Epithelial cell of proximal tubule (primary cell): ENCODE measurements at regions not wholly inside any gene's neighbourhood (a gene's known extent, or its start where the extent isn't known, plus 50 kb on each side); places are given as distances from the start of the nearest gene placed in this dataset.

Source experiments
- DNase-seq: peaks from one replicate; pipeline ENCODE4 v3.0.0-alpha.2; 2011; ENCODE audit warnings: low read depth
- H3K4me3 ChIP-seq: 2 replicates; pipeline ENCODE4 v1.5.1; 2011; ENCODE audit warnings: low read depth, mild to moderate bottlenecking, low read length
- TF ChIP-seq, protein P1 (sequence below): conservative IDR thresholded peaks from 2 replicates; pipeline ENCODE4 v1.5.1; 2012; ENCODE audit warnings: low read depth, mild to moderate bottlenecking, low read length

DNA sequence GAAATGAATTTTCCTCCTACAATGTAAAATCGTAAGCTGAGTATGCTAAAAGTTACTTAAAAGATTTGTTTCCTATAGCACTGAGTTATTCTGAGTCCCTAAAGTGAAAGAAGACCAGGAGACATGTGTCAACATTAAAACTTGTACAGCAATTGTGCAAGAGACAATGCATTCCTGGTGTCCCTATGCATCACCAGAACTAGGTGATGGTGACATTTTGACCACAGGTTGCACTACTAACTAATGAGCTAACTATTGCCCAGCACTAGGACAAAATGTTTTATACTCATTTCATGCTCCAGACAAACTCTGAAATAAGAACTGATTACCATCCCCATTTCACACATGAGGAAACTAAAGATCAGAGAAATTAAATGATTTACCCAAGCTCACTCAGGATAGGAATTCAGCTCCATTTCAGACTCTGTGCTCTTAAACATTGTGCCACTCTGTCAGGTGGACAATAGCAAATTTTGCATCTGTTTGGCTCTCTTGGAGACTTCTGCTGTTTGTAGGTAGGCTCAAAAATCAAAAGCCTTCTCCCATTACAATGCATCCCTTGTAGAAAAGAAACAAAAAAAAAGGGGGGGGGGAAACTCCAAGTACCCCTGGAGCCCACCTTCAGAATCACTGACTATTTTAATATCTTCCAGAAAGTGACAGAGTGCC is 269.2 kb downstream of the ACTL7B start:
- DNase-seq: peak; percentile 25
- TF ChIP-seq, protein P1, sequence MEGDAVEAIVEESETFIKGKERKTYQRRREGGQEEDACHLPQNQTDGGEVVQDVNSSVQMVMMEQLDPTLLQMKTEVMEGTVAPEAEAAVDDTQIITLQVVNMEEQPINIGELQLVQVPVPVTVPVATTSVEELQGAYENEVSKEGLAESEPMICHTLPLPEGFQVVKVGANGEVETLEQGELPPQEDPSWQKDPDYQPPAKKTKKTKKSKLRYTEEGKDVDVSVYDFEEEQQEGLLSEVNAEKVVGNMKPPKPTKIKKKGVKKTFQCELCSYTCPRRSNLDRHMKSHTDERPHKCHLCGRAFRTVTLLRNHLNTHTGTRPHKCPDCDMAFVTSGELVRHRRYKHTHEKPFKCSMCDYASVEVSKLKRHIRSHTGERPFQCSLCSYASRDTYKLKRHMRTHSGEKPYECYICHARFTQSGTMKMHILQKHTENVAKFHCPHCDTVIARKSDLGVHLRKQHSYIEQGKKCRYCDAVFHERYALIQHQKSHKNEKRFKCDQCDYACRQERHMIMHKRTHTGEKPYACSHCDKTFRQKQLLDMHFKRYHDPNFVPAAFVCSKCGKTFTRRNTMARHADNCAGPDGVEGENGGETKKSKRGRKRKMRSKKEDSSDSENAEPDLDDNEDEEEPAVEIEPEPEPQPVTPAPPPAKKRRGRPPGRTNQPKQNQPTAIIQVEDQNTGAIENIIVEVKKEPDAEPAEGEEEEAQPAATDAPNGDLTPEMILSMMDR: no peak

DNA sequence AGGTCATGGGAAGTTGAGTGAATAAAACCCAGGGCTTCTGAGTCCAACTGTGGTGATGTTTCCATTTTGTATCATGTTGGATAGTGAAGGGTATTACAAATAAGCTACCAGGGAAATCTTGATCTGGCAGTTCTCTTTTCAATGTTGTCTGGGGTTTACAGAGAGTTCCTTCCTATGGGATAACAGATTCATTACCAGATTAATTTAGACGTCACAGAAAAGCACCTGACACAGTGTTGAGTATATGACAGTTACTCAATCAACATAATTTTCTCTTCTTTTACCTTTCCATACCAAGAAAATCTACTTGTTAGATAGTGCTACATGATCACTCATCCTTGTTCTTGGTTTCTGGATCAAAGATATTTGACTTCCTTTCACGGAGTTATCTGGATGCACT is 270.9 kb downstream of the ACTL7B start:
- no peak for DNase-seq
- TF ChIP-seq, protein P1: no peak
- H3K4me3 ChIP-seq: no peak overlapping the region

More for the DNA sequence above, 269.2 kb downstream of the ACTL7B start:
- H3K4me3 ChIP-seq: no peak overlapping the region

DNA sequence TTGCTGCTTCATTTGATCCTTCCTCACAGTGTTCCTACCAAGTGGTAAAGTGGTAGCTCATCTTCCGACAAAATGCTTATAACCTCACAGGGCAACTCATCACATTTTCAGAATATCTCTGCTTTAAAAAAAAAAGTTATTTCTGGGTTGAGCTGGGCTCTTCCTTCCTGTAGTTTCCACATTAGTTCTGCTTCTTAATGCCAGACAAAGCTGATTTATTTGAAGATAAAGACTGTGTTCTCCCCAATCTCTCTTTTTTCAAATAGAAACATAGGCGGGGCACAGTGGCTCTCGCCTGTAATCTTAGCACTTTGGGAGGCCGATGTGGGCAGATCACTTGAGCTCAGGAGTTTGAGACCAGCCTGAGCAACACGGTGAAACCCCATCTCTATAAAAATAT is 273.1 kb downstream of the ACTL7B start:
- DNase-seq: no peak
- no peak overlapping the region for H3K4me3 ChIP-seq
- TF ChIP-seq, protein P1: no peak

DNA sequence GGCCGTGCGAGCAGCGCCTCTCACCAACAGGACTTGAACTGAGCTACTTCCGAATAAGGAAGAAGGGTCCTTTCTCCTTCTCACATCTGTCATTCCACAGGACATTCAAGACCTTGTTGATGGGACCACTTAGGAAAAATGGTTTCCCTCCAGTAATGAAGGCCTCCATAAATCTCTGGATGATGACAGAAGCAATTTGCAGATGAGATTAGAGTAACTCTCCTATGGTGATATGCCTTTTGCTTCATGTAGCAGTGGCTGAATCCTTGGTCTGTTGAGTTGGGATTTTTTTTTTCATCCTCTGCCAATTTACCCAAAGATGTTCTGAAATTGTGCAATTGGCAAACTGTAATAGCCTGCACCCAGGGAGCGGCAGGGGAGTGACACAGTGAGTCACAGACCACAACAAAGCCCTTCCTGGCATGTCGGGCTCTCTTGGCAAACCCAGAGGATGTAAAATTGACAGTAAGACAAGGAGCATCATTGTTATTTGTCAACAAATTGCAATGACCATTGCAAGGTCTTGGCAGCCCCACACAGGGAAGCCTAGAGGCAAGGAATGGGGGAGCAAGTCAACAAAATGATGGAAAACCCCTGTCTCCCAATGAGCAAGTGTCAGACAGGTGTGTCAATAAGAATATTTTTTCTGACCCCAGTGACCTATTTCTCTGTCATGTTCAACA is 275.9 kb downstream of the ACTL7B start:
- TF ChIP-seq, protein P1: no peak
- H3K4me3 ChIP-seq: no peak overlapping the region
- peak; percentile 48 for DNase-seq

DNA sequence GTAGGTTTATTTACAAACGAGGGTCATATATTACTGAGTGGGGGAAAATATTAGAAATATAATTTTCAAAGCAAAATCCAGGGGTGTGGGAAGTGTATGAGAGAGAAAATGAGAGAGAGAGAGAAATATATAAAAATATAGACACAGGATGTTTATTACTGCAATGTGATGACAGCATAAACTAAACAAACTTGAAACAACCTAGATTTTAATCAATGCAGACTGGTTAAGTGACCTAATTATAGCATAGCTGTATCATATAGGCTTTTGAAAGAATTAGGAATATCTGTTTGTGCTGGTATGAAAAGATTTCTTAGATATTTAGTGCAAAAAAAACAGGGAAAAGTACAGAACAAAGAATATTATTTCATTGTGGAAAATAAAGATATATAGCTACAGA is 280.5 kb downstream of the ACTL7B start:
- TF ChIP-seq, protein P1: no peak
- no peak for DNase-seq

DNA sequence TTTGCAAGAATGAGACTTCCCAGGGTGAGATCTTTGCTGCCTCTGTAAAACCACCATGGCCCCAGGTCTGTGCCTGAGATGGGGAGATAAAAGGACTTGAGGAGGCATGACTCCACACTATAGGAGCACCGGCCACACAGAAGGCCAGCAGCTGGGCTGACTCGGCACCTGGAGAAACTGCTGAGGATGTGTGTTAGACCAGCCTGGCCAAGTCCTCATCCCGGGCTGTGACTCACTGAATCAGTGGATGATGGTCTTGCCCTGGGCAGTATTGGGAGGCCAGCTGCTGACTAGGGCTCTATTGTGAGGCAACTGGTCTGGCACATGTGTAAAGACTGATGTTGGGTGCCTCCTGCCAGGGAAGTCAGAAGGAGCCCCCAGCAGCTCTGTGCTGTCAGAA is 286.2 kb downstream of the ACTL7B start:
- TF ChIP-seq, protein P1: no peak
- H3K4me3 ChIP-seq: no peak overlapping the region
- DNase-seq: no peak

More for the DNA sequence above, 280.5 kb downstream of the ACTL7B start:
- no peak overlapping the region for H3K4me3 ChIP-seq

DNA sequence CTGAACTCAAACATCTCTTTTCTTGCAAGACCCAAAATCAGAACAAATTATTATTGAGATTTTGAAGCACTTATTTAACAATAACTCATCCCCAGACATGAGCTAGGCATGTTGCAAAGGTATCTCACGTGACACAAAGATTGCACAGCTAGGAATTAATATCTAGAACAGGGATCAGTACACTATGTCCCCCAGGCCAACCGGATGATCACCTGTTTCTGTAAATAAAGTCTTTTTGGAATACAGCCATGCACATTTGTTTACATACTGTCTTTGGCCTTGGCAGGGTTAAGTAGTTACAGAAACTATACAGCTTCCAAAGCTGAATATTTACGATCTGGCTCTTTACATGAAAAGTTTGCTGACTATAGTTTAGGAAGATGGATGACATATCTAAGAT is 287.7 kb downstream of the ACTL7B start:
- no peak overlapping the region for H3K4me3 ChIP-seq
- TF ChIP-seq, protein P1: no peak
- DNase-seq: no peak
